CD4-positive, alpha-beta memory T cell (primary cell): ENCODE measurements at regions not wholly inside any gene's neighbourhood (a gene's known extent, or its start where the extent isn't known, plus 50 kb on each side); places are given as distances from the start of the nearest gene placed in this dataset.

Experiments
- CTCF ChIA-PET: fragments of 350-600 bp; sonication (Branson Sonifier 250); formaldehyde crosslinking; loops from one replicate; lab custom pipeline; 2021; ENCODE audit warnings: inconsistent platforms; ENCODE audit not compliant: partially characterized antibody; lab: Charles Lee
- POLR2A ChIA-PET: fragments of 350-600 bp; sonication (Branson Sonifier 250); formaldehyde crosslinking; loops from one replicate; lab custom pipeline; 2021; ENCODE audit not compliant: partially characterized antibody; lab: Charles Lee
- DNase-seq, 5 donors: peaks; one replicate each; pipeline versions ENCODE4 v3.0.0 to v3.0.0-alpha.2; 2020 to 2022; ENCODE audit warnings: mixed read lengths in 1 of 5
- H3K27ac ChIP-seq: one replicate; pipeline ENCODE4 v1.7.0; 2013; ENCODE audit warnings: low read depth, low read length
- H3K27me3 ChIP-seq: 2 replicates; pipeline ENCODE4 v1.7.0; 2013; ENCODE audit warnings: mild to moderate bottlenecking, low read length, moderate library complexity; ENCODE audit not compliant: insufficient read depth
- H3K36me3 ChIP-seq: 2 replicates; pipeline ENCODE4 v1.7.0; 2013; ENCODE audit warnings: mild to moderate bottlenecking, low read length, moderate library complexity; ENCODE audit not compliant: insufficient read depth
- H3K4me1 ChIP-seq: 2 replicates; pipeline ENCODE4 v1.7.0; 2013; ENCODE audit warnings: mild to moderate bottlenecking, low read length, moderate library complexity; ENCODE audit not compliant: insufficient read depth
- H3K4me3 ChIP-seq, 2 donors: one replicate each; pipeline ENCODE4 v1.7.0; 2013; ENCODE audit warnings: low read length in 2 of 2, mild to moderate bottlenecking in 1 of 2
- H3K9me3 ChIP-seq, 2 donors: one replicate each; pipeline ENCODE4 v1.7.0; 2013; ENCODE audit warnings: low read length in 2 of 2, control low read depth in 1 of 2; ENCODE audit not compliant: control insufficient read depth in 1 of 2
- H3K27ac Mint-ChIP-seq, 7 donors: one replicate each; pipeline ENCODE4 v1.8.0; 2020 to 2021; ENCODE audit warnings: mixed read lengths in 7 of 7, mild to moderate bottlenecking in 6 of 7, inconsistent platforms in 3 of 7, moderate library complexity in 3 of 7
- H3K27me3 Mint-ChIP-seq, 2 donors: one replicate each; pipeline ENCODE4 v1.8.0; 2020 to 2021; ENCODE audit warnings: mixed read lengths in 2 of 2
- H3K36me3 Mint-ChIP-seq, 2 donors: one replicate each; pipeline ENCODE4 v1.8.0; 2020 to 2021; ENCODE audit warnings: mixed read lengths in 2 of 2, inconsistent platforms in 1 of 2, mild to moderate bottlenecking in 1 of 2
- H3K4me1 Mint-ChIP-seq, 4 donors: one replicate each; pipeline ENCODE4 v1.8.0; 2020 to 2021; ENCODE audit warnings: mixed read lengths in 4 of 4, mild to moderate bottlenecking in 1 of 4
- H3K4me3 Mint-ChIP-seq, 8 donors: one replicate each; pipeline ENCODE4 v1.8.0; 2020 to 2021; ENCODE audit warnings: mixed read lengths in 8 of 8, mild to moderate bottlenecking in 7 of 8, moderate library complexity in 6 of 8, inconsistent platforms in 3 of 8
- H3K9me3 Mint-ChIP-seq, 8 donors: one replicate each; pipeline ENCODE4 v1.8.0; 2020 to 2021; ENCODE audit warnings: mixed read lengths in 8 of 8, mild to moderate bottlenecking in 5 of 8, inconsistent platforms in 3 of 8, moderate library complexity in 1 of 8
- intact Hi-C: fragments of 100-400 bp; cut with micrococcal nuclease; formaldehyde crosslinking; loops from one replicate; pipeline ENCODE4 v1.15.1; 2023

DNA sequence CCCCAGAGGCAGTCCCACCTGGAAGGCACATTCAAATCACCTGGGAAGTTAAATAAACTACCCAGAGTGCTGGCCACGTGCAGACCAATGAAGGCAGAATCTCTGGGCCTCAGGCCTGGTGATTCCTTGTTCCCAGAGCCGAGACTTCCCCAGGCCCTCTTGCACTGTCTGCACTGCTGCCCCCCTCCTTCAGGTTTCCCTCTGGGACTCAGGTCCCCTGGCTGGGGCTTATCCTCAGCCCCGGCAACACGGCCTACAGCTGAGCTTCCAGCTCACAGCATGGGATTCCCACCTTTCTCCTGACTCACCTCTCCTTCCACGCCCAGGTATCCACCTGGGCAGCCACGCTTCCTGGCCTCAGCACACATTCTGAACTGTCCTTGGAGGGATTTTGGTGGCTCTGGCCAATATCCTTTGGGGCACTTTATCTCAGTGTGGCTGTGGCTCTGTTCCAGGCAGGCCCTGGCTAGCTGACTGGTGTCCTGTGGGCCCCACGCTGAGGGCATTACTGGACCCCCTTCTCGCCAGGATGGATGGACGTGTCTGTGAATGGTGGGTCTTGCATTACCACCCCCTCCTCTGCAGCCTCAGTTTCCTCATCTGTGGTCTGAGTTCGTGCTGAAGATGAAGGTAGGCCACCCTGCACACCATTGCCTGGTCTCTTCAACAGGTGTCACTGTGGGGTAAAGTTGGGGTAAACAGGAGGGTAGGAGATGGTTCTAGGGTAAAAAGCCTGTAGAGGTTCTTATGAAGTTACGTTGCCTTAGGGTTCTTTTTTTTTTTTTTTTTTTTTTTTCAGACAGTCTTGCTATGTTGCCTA is 165.7 kb downstream of the IRF8 start:
- Histone ChIP-seq H3K27ac (no peak overlapping the region), H3K4me3 (no peak overlapping the region), H3K36me3 (no peaks in the 10 kb centered on the region), H3K27me3 (no peaks in the 10 kb centered on the region), H3K4me1 (no peaks in the 10 kb centered on the region), H3K9me3 (no peaks in the 10 kb centered on the region)
- CTCF ChIA-PET = interaction anchor here (1.1 to 1.5 kb wide), 2 partner anchors 8 to 12 kb away, joined by 3 read pairs; no protein-coding TSS in a partner anchor
- Mint-ChIP-seq H3K9me3 (peaks cover 0 to 2% (median 0%) of the 10 kb centered on the region in 8 donors), H3K27ac (peak overlapping the region in 2 of 7 donors; percentile 48 to 71), H3K27me3 (peaks cover 2 to 8% of the 10 kb centered on the region in 2 donors), H3K4me3 (no peak overlapping the region), H3K36me3 (no peaks in the 10 kb centered on the region), H3K4me1 (no peaks in the 10 kb centered on the region)
- POLR2A ChIA-PET = no interaction called here
- intact Hi-C loops = no loop called here
- DNase-seq = no peak

DNA sequence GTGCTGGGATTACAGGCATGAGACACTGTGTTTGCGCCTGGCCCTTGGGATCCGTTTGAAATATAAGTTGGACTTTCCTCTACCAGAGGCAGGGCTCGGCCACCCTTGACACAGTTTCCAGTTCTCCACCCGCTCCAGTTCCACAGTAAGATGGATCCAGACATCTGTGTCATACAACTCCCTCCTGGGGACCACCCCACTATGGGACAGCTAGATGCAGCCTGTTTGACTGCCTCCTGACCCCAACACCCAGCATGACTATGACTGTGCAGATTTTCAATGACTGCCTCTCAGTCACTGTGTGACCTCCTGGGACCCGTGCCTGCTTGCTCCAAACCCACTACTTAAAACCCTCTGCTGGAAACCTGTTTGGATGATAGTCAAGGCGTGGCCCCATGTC is 166.7 kb downstream of the IRF8 start:
- DNase-seq = no peak
- Histone ChIP-seq H3K4me1 (no peaks in the 10 kb centered on the region), H3K36me3 (no peaks in the 10 kb centered on the region), H3K4me3 (no peak overlapping the region), H3K9me3 (no peaks in the 10 kb centered on the region), H3K27ac (no peak overlapping the region), H3K27me3 (no peaks in the 10 kb centered on the region)
- Mint-ChIP-seq H3K27me3 (peaks cover 2 to 8% of the 10 kb centered on the region in 2 donors), H3K4me3 (no peak overlapping the region), H3K36me3 (no peaks in the 10 kb centered on the region), H3K4me1 (no peaks in the 10 kb centered on the region), H3K27ac (no peak overlapping the region), H3K9me3 (peaks cover 0 to 2% (median 0%) of the 10 kb centered on the region in 8 donors)
- intact Hi-C loops = no loop called here
- POLR2A ChIA-PET = no interaction called here
- CTCF ChIA-PET = no interaction called here

- no peaks in the 10 kb centered on the region for H3K36me3 ChIP-seq
- H3K4me3 Mint-ChIP-seq = no peak overlapping the region
- intact Hi-C loops = no loop called here
- DNase-seq = no peak
- H3K27me3 Mint-ChIP-seq = peaks cover 2 to 8% of the 10 kb centered on the region in 2 donors
- ChIA-PET POLR2A (no interaction called here), CTCF (interaction anchor here (1.4 kb wide), 1 partner anchor 245 kb away, joined by 3 read pairs; no protein-coding TSS in a partner anchor)
- no peak overlapping the region for H3K27ac Mint-ChIP-seq
- no peak overlapping the region for H3K27ac ChIP-seq
- H3K9me3 ChIP-seq = no peaks in the 10 kb centered on the region
- H3K36me3 Mint-ChIP-seq = no peaks in the 10 kb centered on the region
- no peaks in the 10 kb centered on the region for H3K4me1 ChIP-seq
- no peaks in the 10 kb centered on the region for H3K4me1 Mint-ChIP-seq
- peaks cover 0 to 2% (median 0%) of the 10 kb centered on the region in 8 donors for H3K9me3 Mint-ChIP-seq
- H3K27me3 ChIP-seq = no peaks in the 10 kb centered on the region
- no peak overlapping the region for H3K4me3 ChIP-seq
Observed at GRCh38 chr16:86066811-86067210, 167.8 kb downstream of the IRF8 start.

GRCh38 chr16:86067516-86067915 is 168.6 kb downstream of the IRF8 start:
- no peak for DNase-seq
- Histone ChIP-seq H3K27me3 (no peaks in the 10 kb centered on the region), H3K9me3 (no peaks in the 10 kb centered on the region), H3K4me3 (no peak overlapping the region), H3K4me1 (no peaks in the 10 kb centered on the region), H3K27ac (no peak overlapping the region), H3K36me3 (no peaks in the 10 kb centered on the region)
- H3K27me3 Mint-ChIP-seq = peaks cover 6 to 8% of the 10 kb centered on the region in 2 donors
- H3K27ac Mint-ChIP-seq = no peak overlapping the region
- no peaks in the 10 kb centered on the region for H3K36me3 Mint-ChIP-seq
- no peaks in the 10 kb centered on the region for H3K4me1 Mint-ChIP-seq
- peaks cover 0 to 2% (median 0%) of the 10 kb centered on the region in 8 donors for H3K9me3 Mint-ChIP-seq
- CTCF ChIA-PET = interaction anchor here (1.4 kb wide), 1 partner anchor 246 kb away, joined by 3 read pairs; no protein-coding TSS in a partner anchor
- POLR2A ChIA-PET = no interaction called here
- H3K4me3 Mint-ChIP-seq = no peak overlapping the region
- intact Hi-C loops = no loop called here

DNA sequence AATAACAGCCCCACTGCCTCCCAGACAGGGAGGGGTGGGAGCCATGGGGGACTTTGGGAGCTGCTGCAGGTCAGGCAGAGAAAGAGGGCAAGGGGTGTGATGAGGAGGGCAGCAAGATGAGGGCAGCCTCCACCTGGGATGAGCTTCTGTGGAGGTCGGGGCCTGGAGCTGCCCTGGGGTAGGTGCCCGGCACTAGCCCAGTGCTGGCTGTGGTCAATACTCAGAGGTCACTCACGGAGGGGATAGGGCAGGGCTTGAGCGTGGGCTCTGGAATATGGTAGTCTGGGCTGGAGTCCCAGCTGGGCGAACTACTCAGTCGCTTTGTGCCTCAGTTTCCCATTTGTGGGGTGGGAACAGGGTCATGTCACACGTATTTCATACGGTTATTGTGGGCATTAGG is 169.0 kb downstream of the IRF8 start:
- Histone ChIP-seq H3K27ac (no peak overlapping the region), H3K4me3 (no peak overlapping the region), H3K9me3 (no peaks in the 10 kb centered on the region), H3K36me3 (no peaks in the 10 kb centered on the region), H3K4me1 (no peaks in the 10 kb centered on the region), H3K27me3 (no peaks in the 10 kb centered on the region)
- Mint-ChIP-seq H3K4me1 (no peaks in the 10 kb centered on the region), H3K9me3 (peaks cover 0 to 2% (median 0%) of the 10 kb centered on the region in 8 donors), H3K27me3 (peaks cover 8% of the 10 kb centered on the region in 2 donors), H3K4me3 (no peak overlapping the region), H3K36me3 (no peaks in the 10 kb centered on the region), H3K27ac (no peak overlapping the region)
- ChIA-PET POLR2A (no interaction called here), CTCF (no interaction called here)
- DNase-seq = no peak
- intact Hi-C loops = no loop called here

DNA sequence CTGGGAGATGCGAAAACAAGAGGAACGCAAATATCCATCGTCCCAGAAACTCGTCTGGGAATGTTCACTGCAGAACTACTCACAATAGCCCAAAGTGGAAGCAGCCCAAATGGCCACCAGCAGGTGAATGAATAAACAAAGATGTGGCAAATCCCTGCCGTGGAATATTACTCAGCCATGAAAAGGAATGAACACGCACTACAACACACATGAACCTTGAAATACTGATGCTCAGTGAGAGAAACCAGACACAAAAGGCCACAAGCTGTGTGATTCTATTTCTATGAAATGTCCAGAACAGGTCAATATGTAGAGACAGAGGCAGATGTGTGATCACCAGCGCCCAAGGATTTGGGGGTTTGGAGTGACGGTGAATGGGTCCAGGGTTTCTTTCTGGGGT is 169.8 kb downstream of the IRF8 start:
- H3K9me3 Mint-ChIP-seq = peaks cover 0 to 2% (median 0%) of the 10 kb centered on the region in 8 donors
- DNase-seq = no peak
- no peak overlapping the region for H3K27ac ChIP-seq
- H3K27ac Mint-ChIP-seq = no peak overlapping the region
- intact Hi-C loops = no loop called here
- H3K27me3 Mint-ChIP-seq = peaks cover 8% of the 10 kb centered on the region in 2 donors
- H3K4me3 Mint-ChIP-seq = no peak overlapping the region
- no peaks in the 10 kb centered on the region for H3K27me3 ChIP-seq
- ChIA-PET CTCF (no interaction called here), POLR2A (no interaction called here)
- no peaks in the 10 kb centered on the region for H3K36me3 Mint-ChIP-seq
- H3K4me3 ChIP-seq = no peak overlapping the region
- H3K4me1 Mint-ChIP-seq = no peaks in the 10 kb centered on the region
- H3K36me3 ChIP-seq = no peaks in the 10 kb centered on the region
- H3K4me1 ChIP-seq = no peaks in the 10 kb centered on the region
- no peaks in the 10 kb centered on the region for H3K9me3 ChIP-seq

DNA sequence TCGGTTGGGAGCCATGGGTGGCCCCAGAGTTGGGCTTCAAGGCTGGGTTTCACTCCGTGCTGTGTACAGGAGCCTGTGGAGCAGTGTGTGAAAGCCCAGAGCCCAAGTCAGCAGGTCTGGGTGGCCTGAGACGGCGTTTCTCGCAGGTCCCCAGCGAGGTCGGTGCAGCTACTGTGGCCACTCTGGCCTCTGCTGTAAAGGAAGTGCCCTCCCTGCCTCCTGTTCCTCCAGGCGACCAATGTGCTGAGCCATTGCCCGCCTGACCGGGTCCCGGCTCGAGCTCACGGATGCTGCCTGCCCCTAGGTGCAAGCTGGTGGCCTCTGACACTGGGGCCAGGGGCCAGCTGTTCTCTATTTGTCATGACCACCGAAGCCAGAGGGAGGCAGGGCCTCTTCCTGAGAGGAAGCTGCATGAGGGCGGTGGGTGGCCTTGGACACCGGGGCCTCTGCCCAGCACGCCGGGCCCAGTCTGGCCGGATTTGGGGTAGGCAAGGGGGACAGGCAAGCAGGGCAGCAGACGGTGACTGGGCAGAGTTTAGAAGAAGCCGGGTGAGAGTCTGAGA is 170.9 kb downstream of the IRF8 start:
- Mint-ChIP-seq H3K27me3 (peaks cover 9 to 11% of the 10 kb centered on the region in 2 donors), H3K9me3 (peaks cover 0 to 2% (median 0%) of the 10 kb centered on the region in 8 donors), H3K27ac (no peak overlapping the region), H3K4me1 (peaks cover 0 to 2% (median 0%) of the 10 kb centered on the region in 4 donors), H3K36me3 (no peaks in the 10 kb centered on the region), H3K4me3 (no peak overlapping the region)
- Histone ChIP-seq H3K4me1 (no peaks in the 10 kb centered on the region), H3K27ac (no peak overlapping the region), H3K27me3 (no peaks in the 10 kb centered on the region), H3K36me3 (no peaks in the 10 kb centered on the region), H3K9me3 (no peaks in the 10 kb centered on the region), H3K4me3 (no peak overlapping the region)
- CTCF ChIA-PET = no interaction called here
- intact Hi-C loops = no loop called here
- POLR2A ChIA-PET = no interaction called here
- no peak for DNase-seq
